Psoas muscle (tissue), 7 donors: ENCODE measurements at regions not wholly inside any gene's neighbourhood (a gene's known extent, or its start where the extent isn't known, plus 50 kb on each side); places are given as distances from the start of the nearest gene placed in this dataset.

ENCODE experiments used
- ATAC-seq, 4 donors: fragments of 200-7000 bp; cut with Tn5 transposase; one replicate each; pipeline ENCODE4 v1.9.1; 2020; ENCODE audit warnings: moderate library complexity in 3 of 4, mild to moderate bottlenecking in 2 of 4
- DNase-seq, 2 donors: peaks; one replicate each; pipeline ENCODE4 v3.0.0-alpha.2; 2020
- H3K27ac ChIP-seq: fragments of 200-600 bp; one replicate; pipeline ENCODE4 v1.8.0; 2022
- H3K27me3 ChIP-seq, 3 donors: fragments of 200-600 bp in 1 of 3; one replicate each; pipeline versions ENCODE4 v1.6.1 to v1.8.0; 2013 to 2022; ENCODE audit warnings: low read length in 2 of 3, mild to moderate bottlenecking in 2 of 3, moderate library complexity in 1 of 3; ENCODE audit not compliant: insufficient read depth in 3 of 3
- H3K36me3 ChIP-seq, 2 donors: fragments of 200-600 bp in 1 of 2; one replicate each; pipeline versions ENCODE4 v1.6.1 to v1.8.0; 2013 to 2022; ENCODE audit warnings: low read depth in 1 of 2, mild to moderate bottlenecking in 1 of 2, moderate library complexity in 1 of 2; ENCODE audit not compliant: insufficient read depth in 1 of 2
- H3K4me1 ChIP-seq: fragments of 200-600 bp; one replicate; pipeline ENCODE4 v1.8.0; 2022
- H3K4me3 ChIP-seq: fragments of 200-600 bp; one replicate; pipeline ENCODE4 v1.8.0; 2022; ENCODE audit warnings: mild to moderate bottlenecking
- H3K9me3 ChIP-seq: fragments of 200-600 bp; one replicate; pipeline ENCODE4 v1.8.0; 2022
- CTCF ChIP-seq: fragments of 200-600 bp; IDR thresholded peaks from one replicate; pipeline ENCODE4 v1.8.0; 2022; ENCODE audit warnings: antibody characterized with exemption
- WGBS, 3 donors: extraction: QIAGEN DNeasy Blood & Tissue Kit; methylation state at CpG; one replicate each; pipeline versions ENCODE4 v1.1.6 to v1.1.7; 2013; 5-methylcytosine and 5-hydroxymethylcytosine counted together
- intact Hi-C, 2 donors: fragments of 100-400 bp; cut with DNase I; formaldehyde crosslinking; loops; one replicate each; pipeline versions ENCODE4 v1.11.0 to v1.14.2; 2022
- donor health status: healthy with polysubstance abuse.
- donor health status: DM: no; HTN: no; CAD: no; lungs with moderate emphysema.
- donor health status: Bipolar disorder and iron deficiency.
- donor health status: healthy.
- donor health status: DM: yes; HTN: yes; CAD: no.
- donor health status: DM: no; HTN: no; CAD: no.
- donor health status: DM: yes; HTN: yes; CAD: no.

- WGBS, 3 donors, result 32 to 51% (median 36%) methylated on average over 2 of the region's 2 CpGs
- no peak overlapping the region for H3K4me3 ChIP-seq
- no peak for TF ChIP-seq CTCF
- no peaks in the 10 kb centered on the region for H3K9me3 ChIP-seq
- no peak overlapping the region for H3K27ac ChIP-seq
- ATAC-seq (no peak), DNase-seq (no peak)
- no peaks in the 10 kb centered on the region for H3K27me3 ChIP-seq
- H3K4me1 ChIP-seq, result no peaks in the 10 kb centered on the region
- intact Hi-C loops, result no loop called here
- no peaks in the 10 kb centered on the region for H3K36me3 ChIP-seq
Measured at GRCh38 chr3:84184937-84185336, 773.9 kb upstream of the CADM2 start.

- Histone ChIP-seq H3K27ac (no peak overlapping the region), H3K27me3 (no peaks in the 10 kb centered on the region), H3K9me3 (peaks cover 10% of the 10 kb centered on the region), H3K4me1 (no peaks in the 10 kb centered on the region), H3K4me3 (no peak overlapping the region), H3K36me3 (no peaks in the 10 kb centered on the region)
- DNase-seq, result no peak
- 48 to 65% (median 53%) methylated on average over 1 of the region's 1 CpG for WGBS, 3 donors
- no peak for ATAC-seq
- TF ChIP-seq CTCF, result no peak
- intact Hi-C loops, result no loop called here
Measured at GRCh38 chr3:84194029-84194428, 764.8 kb upstream of the CADM2 start.

- Histone ChIP-seq H3K36me3 (no peaks in the 10 kb centered on the region), H3K9me3 (peaks cover 5% of the 10 kb centered on the region), H3K4me1 (no peaks in the 10 kb centered on the region), H3K27me3 (no peaks in the 10 kb centered on the region), H3K4me3 (no peak overlapping the region), H3K27ac (no peak overlapping the region)
- ATAC-seq (no peak), DNase-seq (no peak)
- intact Hi-C loops, result no loop called here
- no peak for TF ChIP-seq CTCF
Measured at GRCh38 chr3:84209474-84209873, 749.3 kb upstream of the CADM2 start.

GRCh38 chr3:84223512-84223911, 735.3 kb upstream of the CADM2 start:
- DNase-seq, result no peak
- intact Hi-C loops, result no loop called here
- H3K36me3 ChIP-seq, result no peaks in the 10 kb centered on the region

More at GRCh38 chr3:84223512-84223911, 735.3 kb upstream of the CADM2 start:
- no peak overlapping the region for H3K27ac ChIP-seq
- H3K4me3 ChIP-seq, result no peak overlapping the region
- no peak for TF ChIP-seq CTCF
- no peaks in the 10 kb centered on the region for H3K4me1 ChIP-seq
- peaks cover 7% of the 10 kb centered on the region for H3K9me3 ChIP-seq
- peaks cover 0 to 2% (median 0%) of the 10 kb centered on the region in 3 donors for H3K27me3 ChIP-seq
- ATAC-seq, result no peak
